Activated effector memory CD4-positive, alpha-beta T cell treated with anti-CD3 and anti-CD28 coated beads, Interleukin-2, amount 50 U/mL, for 16 hours (primary cell): ENCODE measurements at regions not wholly inside any gene's neighbourhood (a gene's known extent, or its start where the extent isn't known, plus 50 kb on each side); places are given as distances from the start of the nearest gene placed in this dataset.

Experiments used
- DNase-seq: peaks from one replicate; pipeline ENCODE4 v3.0.0-alpha.2; 2020

- no peak for DNase-seq
Measured at GRCh38 chr6:138580040-138580439, 80.7 kb upstream of the NHSL1 start.

DNA sequence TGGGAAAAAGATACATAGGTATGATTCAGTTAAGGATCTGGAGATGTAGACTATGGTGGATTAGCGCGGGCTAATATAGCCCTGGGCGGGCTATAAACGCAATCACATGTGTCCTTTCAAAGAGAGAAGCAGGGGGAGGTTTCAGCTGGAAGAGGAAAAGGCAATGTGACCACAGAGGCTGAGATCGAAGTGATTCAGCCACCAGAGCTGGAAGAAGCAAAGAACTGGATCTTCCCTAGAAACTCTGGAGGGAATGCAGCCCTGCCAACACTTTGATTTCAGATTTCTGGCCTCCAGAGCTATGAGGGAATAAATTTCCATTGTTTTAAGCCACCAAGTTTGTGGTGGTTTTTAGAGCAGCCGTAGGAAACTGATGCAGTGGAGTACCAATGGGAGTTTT, 81.5 kb upstream of the NHSL1 start:
- no peak for DNase-seq

- no peak for DNase-seq
Measured at GRCh38 chr6:138582573-138582972, 83.3 kb upstream of the NHSL1 start.

GRCh38 chr6:138586638-138587037, 87.3 kb upstream of the NHSL1 start:
- no peak for DNase-seq

- DNase-seq, result peak; percentile 77
Measured at GRCh38 chr6:138588805-138589434, 89.6 kb upstream of the NHSL1 start.

- DNase-seq, result peak; percentile 68
Measured at GRCh38 chr6:138590796-138591709, 91.8 kb upstream of the NHSL1 start.

- DNase-seq, result no peak
Measured at GRCh38 chr6:138592749-138593123, 93.4 kb upstream of the NHSL1 start.

DNA sequence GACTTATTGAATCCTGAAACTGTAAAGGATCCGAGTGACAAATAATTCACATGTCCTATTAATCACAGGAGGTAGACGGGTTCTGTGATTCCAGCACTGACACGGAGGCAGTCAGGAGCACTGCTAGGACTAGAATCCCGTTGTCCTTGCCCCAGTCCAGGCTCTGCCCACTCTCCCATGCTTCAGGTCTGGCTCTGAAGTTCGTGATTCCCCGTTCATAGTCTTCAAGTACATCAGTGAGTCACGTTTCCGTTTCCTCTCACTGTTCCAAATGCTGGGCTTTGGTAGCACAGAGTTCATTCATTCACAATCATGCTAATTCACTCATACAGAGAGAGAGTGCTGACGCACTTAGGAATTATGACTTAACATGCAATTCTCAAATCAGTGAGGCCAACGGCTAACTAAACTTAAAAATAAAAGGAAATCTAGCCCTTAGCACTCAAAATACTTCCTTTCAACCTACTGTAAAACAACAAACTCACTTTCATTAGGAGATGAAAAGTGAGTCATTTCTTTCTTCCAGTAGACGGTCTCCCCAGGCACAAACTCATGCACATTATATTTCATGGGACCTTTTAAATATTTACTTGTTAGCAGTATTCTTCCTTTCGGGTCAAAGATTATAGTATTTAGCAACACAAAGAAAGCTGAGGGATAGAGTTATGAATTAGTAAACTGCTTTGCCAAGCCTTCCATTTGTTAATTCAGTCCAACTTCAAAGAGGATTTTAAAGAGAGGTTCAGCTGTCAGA, 94.0 kb upstream of the NHSL1 start:
- peak; percentile 68 for DNase-seq

- no peak for DNase-seq
Measured at GRCh38 chr6:138593909-138594757, 94.8 kb upstream of the NHSL1 start.

DNA sequence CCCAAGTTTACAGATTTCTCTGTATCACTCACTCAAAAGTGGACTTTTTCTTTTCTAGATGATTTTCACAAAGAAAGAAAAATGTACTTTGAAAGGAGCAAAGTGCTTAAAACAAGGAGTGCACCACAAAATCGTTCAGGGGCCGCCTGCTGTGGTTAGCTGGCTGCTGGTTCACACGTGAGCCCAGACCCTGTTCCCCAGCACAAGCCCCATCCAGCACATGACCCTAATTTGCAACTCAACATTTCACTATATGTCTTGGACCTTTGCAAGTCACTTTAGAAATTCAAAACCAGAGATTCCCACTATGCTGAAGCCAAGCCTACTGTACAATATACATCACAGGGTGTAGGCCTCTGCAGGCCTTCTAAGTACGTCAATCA, 95.5 kb upstream of the NHSL1 start:
- DNase-seq, result no peak

- no peak for DNase-seq
Measured at GRCh38 chr6:138596126-138596525, 96.8 kb upstream of the NHSL1 start.

- no peak for DNase-seq
Measured at GRCh38 chr6:138596591-138596990, 97.3 kb upstream of the NHSL1 start.

DNA sequence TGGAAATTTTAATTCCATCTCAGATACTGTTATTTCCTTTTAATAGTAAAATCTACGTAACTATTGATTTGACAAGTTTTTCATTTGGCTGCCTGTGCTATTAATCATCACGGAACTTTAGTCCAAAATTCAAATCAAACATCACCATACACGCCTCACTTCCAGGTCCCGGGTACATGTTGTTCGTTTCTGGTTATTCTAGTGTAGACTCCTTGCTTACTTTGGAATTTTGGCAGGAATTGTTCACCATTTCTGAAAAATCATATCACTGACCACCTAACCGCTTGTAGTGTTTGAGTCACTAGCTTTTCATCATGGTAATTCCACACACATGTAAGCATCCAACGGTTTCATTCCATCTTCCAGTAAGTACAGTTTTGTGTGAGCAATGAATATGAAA, 98.0 kb upstream of the NHSL1 start:
- DNase-seq, result no peak

- no peak for DNase-seq
Measured at GRCh38 chr6:138598562-138599173, 99.4 kb upstream of the NHSL1 start.

DNA sequence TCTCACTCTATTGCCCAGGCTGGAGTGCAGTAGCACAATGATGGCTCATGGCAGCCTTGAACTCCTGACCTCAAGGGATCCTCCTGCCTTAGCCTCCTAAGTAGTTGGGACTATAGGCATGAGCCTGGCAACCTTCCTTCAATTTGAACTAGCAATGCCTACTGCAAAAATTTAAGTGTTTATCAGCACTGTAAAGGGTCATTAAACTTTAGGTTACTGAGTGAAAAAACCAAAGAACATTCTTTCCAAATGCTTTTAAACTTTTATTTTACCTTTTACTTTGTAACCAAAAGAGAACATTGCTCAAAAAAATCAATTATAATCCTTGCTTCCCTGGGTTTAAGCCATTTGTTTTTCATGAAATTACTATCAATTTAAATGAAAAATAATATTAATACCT, 101.0 kb upstream of the NHSL1 start:
- no peak for DNase-seq

GRCh38 chr6:138600726-138601125, 101.4 kb upstream of the NHSL1 start:
- DNase-seq, result no peak

DNA sequence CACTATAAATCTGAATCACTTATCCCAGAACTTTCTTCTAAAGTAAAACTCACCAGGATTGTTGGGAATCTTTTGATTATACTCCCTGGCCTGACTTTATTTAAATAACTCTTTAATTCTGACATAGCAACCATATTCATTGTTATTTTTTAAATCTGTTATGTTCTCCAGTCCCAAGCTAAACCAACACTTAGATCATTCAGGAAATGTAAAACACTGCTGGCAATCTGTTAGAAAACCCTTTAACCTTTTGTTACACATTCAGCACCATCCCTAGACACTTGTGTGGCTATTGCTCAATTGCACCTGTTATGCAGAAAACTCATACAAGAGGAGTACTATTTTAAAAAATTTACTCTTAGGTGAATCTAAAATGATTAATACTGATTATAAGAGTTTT, 101.8 kb upstream of the NHSL1 start:
- DNase-seq, result no peak

GRCh38 chr6:138605958-138606357, 106.7 kb upstream of the NHSL1 start:
- DNase-seq, result no peak

DNA sequence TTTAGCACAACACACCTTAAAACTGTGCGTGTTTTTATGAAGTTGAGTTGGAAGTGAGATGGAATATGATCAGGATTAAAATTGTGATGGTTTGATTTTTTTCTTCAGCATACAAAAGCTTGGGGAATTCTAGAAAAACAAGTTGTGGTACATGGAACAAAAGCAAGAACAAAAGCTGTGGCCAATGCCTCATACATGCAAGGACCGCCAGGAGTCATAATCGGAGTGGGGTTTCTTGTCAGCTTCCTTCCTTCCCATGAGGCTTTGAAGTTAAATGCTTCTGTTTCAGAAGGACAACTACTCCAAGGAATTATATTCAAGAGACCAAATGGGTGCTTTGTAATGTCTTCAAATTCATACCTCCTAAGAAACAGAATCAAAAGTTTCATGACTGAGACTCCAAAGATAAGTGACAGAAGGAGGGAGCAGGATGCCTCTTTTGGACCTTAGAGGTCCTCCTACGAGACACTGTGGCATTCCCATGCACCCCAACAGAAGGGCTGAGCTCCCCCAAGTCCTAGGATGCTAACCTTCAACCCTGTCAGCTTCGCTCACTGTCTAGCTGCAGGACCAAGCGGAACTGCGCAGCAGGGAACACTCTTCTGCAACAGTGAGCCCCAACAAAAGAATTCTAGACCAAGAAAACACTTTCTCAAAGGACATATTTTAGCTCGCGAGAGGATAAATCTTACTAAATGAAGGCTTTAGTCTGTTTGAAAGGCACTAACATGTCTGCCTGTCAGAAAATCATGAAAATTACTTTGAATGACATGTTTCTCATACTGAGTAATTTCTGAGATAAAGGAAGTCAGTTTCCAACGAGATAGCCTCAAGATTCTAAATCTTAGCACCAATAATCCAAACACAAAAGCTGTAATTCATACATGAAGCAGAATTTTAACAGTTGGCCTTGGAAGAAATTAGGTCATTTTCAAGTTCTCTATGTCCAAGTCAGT, 108.5 kb upstream of the NHSL1 start:
- DNase-seq, result no peak

- no peak for DNase-seq
Measured at GRCh38 chr6:138608896-138609295, 109.6 kb upstream of the NHSL1 start.

DNA sequence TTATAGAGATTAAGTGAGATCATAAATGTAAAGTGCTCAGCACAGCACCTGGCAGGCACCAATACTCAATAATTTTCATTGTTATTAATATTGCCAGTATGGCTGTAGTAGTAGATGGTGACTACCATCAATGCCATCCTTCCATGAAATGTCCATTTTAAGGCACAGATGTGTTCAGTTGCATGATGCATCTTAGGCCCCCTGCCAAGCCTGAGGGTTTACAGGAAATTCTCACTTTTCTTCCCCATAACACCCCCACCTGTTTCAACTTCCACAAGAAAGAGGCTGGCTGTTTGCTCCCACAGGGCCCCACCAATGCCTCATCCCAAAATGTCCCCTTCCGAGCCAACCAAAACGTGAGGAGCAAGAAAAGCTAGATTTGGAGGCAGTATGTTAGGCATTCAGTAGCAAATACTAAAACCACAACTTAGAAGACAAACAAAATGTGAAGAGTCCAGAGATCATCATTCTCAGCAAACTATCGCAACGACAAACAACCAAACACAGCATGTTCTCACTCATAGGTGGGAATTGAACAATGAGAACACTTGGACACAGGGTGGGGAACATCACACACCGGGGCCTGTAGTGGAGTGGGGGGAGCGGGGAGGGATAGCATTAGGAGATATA, 110.6 kb upstream of the NHSL1 start:
- DNase-seq, result no peak
